Epithelial cell of esophagus (primary cell): ENCODE measurements at regions not wholly inside any gene's neighbourhood (a gene's known extent, or its start where the extent isn't known, plus 50 kb on each side); places are given as distances from the start of the nearest gene placed in this dataset.

Experiments used
- DNase-seq: peaks from one replicate; pipeline ENCODE4 v3.0.0; 2010; ENCODE audit warnings: low read depth
- H3K4me3 ChIP-seq: 2 replicates; pipeline ENCODE4 v1.5.1; 2011; ENCODE audit warnings: mild to moderate bottlenecking, low read length, control low read depth
- CTCF ChIP-seq: IDR thresholded peaks from 2 replicates; pipeline ENCODE4 v1.5.1; 2011; ENCODE audit warnings: low read depth, mild to moderate bottlenecking, low read length, control low read depth, inconsistent platforms; ENCODE audit not compliant: insufficient read depth; ENCODE audit errors: missing control alignments

DNA sequence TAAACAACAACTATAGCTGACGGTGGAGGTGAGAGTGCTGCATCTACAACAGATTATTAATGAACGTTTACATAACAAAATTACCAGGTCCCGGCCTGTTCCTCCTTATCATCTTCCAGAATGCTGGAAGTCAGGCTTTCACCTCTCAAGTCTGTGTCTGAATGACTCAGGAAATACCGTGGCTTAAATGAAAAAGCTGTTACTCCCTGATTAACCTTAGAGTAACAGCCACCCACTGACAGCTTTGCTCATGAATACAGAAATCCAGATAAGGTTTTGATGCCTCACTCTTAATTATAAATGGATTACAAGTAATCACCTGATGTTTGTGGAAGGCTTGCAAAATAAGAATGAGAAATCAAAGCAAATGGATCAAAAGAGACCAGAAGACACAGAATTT is 885.3 kb upstream of the CELF4 start:
- no peak overlapping the region for H3K4me3 ChIP-seq
- TF ChIP-seq CTCF = no peak
- DNase-seq = peak; percentile 55

- H3K4me3 ChIP-seq = no peak overlapping the region
- no peak for TF ChIP-seq CTCF
- DNase-seq = peak; percentile 15
Measured at GRCh38 chr18:38445804-38446145, 880.2 kb upstream of the CELF4 start.

- DNase-seq = no peak
- H3K4me3 ChIP-seq = no peak overlapping the region
- no peak for TF ChIP-seq CTCF
Measured at GRCh38 chr18:38444971-38445803, 879.6 kb upstream of the CELF4 start.

GRCh38 chr18:38427736-38428135 is 862.1 kb upstream of the CELF4 start:
- no peak for TF ChIP-seq CTCF
- H3K4me3 ChIP-seq = no peak overlapping the region
- DNase-seq = no peak

DNA sequence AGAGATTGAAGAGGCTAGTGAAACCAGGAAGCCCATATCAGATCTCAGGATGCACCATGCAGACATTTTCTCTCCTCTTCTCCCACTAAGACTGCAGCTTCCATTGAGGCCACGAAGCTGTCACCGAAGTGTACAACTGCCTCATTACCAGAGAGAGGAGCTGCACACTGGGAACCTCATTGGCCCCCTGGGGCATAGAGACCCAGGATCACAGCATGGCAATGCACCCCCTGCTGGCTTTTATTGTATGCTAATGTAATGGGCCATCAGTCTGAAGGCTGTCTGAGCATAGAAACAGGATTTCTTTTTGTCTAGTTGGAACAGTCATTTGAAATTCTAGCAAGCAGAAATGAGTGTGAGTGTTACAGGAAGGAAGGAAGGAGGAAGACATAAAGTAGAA is 861.6 kb upstream of the CELF4 start:
- no peak for TF ChIP-seq CTCF
- no peak for DNase-seq
- no peak overlapping the region for H3K4me3 ChIP-seq

DNA sequence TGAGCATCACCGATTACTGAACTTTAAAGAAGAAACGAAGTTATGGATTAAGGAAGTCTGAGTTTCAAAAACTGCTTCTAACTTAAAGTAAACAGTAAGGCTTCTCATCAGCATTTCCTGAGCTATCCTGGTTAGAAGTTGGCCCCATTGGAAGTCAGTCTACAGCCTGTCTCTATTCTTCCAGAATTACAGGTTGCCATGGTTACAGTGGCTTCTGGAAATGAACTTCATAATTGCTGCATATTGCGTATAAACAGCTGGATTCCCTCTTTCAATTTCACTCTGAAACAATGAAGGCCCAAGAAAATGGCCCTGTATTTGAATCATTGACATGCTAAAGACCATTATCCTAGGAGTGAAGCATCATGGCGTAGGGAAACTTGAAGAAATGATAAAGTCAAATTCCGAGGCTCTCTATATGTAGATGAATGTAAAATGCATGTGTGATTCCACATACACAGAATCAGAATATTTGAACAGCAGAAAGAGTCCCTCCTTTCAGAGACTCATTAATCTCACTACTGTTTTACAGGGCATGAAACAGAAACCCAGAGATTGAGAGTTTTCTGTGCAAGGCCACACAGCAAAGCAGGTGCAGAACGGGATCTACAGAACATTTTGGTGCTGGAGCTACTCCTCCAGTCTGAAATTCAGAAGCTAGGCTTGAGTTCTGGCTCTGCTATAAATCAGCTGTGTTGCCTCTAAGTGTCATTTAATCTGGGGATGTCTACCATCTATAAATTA is 856.4 kb upstream of the CELF4 start:
- H3K4me3 ChIP-seq = no peak overlapping the region
- no peak for DNase-seq

More for the DNA sequence above, 856.4 kb upstream of the CELF4 start:
- no peak for TF ChIP-seq CTCF
